B cell (primary cell): ENCODE measurements at regions not wholly inside any gene's neighbourhood (a gene's known extent, or its start where the extent isn't known, plus 50 kb on each side); places are given as distances from the start of the nearest gene placed in this dataset.

Experiments
- CTCF ChIP-seq: fragments of 200-600 bp; IDR thresholded peaks from one replicate; pipeline ENCODE4 v1.8.0; 2022; ENCODE audit warnings: antibody characterized with exemption, mild to moderate bottlenecking
- EZH2 ChIP-seq: IDR thresholded peaks from 2 replicates; pipeline ENCODE4 v1.6.1; 2012; ENCODE audit warnings: borderline replicate concordance, low read depth, mild to moderate bottlenecking, moderate library complexity, low read length; ENCODE audit not compliant: insufficient read depth, poor library complexity, severe bottlenecking

GRCh38 chr11:45741582-45741981 lies 63.4 kb upstream of the SLC35C1 start:
- TF ChIP-seq EZH2 (no peak), CTCF (no peak)
